DOHH2 (cell line): ENCODE measurements at regions not wholly inside any gene's neighbourhood (a gene's known extent, or its start where the extent isn't known, plus 50 kb on each side); places are given as distances from the start of the nearest gene placed in this dataset.
A peak's percentile ranks its signal among the peaks of the same experiment; 100 is the strongest.

Experiments used
- EZH2phosphoT487 ChIP-seq: fragments of 200-600 bp; sonication (generic); IDR thresholded peaks from 2 replicates; pipeline ENCODE4 v1.6.1; 2017; ENCODE audit warnings: borderline replicate concordance, mild to moderate bottlenecking, antibody characterized with exemption, low read length, moderate library complexity, mixed read lengths
- TF ChIP-seq, protein P1 (sequence below): fragments of 200-600 bp; sonication (generic); IDR thresholded peaks from one replicate; pipeline ENCODE4 v1.5.1; 2014; ENCODE audit warnings: antibody characterized with exemption, mild to moderate bottlenecking, low read depth, low read length; ENCODE audit not compliant: poor library complexity, severe bottlenecking

DNA sequence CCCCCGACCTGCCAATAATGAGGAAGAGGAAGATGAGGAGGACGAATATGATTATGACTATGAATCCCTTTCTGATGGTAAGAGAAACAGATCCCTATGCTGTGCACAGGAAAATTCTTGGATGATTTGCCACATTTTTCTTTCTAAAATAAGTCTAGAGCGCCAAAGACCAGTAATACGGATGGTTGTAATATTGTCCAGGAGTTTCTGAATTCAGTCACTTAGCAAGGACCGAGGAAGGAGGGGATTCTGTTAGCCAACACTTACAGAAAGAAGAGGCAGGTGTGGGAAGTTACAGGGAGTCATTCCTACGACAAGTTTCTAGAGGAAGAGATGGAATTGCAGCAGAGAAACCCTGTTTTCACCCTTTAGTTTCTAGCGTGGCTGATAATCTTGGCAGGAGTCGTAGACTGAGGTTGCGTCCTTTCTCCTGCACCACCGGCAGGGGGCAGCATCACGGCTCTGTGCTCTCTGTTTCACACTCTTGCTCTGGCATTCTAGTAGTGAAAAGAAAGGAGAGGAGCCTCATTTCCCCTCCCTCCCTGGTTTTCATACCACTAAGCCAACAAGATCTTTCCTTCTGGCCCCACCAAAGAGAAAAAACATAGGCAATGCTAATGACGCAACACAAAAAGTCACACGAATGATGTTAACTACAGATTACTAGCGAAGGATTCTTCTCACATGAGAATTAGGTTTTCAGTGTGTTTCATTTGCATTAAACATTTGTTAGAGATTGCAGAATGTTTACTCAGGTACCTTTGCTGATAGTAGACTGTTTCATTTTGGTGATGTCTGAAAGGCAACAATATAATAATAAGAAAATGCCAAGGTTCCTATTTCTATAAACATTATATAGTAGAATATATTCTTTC is 82.7 kb downstream of the NOC3L start:
- TF ChIP-seq, protein P1, sequence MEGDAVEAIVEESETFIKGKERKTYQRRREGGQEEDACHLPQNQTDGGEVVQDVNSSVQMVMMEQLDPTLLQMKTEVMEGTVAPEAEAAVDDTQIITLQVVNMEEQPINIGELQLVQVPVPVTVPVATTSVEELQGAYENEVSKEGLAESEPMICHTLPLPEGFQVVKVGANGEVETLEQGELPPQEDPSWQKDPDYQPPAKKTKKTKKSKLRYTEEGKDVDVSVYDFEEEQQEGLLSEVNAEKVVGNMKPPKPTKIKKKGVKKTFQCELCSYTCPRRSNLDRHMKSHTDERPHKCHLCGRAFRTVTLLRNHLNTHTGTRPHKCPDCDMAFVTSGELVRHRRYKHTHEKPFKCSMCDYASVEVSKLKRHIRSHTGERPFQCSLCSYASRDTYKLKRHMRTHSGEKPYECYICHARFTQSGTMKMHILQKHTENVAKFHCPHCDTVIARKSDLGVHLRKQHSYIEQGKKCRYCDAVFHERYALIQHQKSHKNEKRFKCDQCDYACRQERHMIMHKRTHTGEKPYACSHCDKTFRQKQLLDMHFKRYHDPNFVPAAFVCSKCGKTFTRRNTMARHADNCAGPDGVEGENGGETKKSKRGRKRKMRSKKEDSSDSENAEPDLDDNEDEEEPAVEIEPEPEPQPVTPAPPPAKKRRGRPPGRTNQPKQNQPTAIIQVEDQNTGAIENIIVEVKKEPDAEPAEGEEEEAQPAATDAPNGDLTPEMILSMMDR = peak; percentile 96
- TF ChIP-seq EZH2phosphoT487 = no peak
